ENCODE measurements at regions not wholly inside any gene's neighbourhood (a gene's known extent, or its start where the extent isn't known, plus 50 kb on each side); places are given as distances from the start of the nearest gene placed in this dataset.
"Not testable (repeated sequence)": the region's sequence is repeated elsewhere in the genome, so short reads cannot be mapped to it uniquely, and the experiment has no call there.

GRCh38 chr5:66443462-66444130, 152.6 kb upstream of the MAST4 start:
- intact Hi-C loops (cut with DNase I) = no loop called here
- ATAC-seq (no peak), DNase-seq (ENCODE audit: low spot score) (no peak)

DNA sequence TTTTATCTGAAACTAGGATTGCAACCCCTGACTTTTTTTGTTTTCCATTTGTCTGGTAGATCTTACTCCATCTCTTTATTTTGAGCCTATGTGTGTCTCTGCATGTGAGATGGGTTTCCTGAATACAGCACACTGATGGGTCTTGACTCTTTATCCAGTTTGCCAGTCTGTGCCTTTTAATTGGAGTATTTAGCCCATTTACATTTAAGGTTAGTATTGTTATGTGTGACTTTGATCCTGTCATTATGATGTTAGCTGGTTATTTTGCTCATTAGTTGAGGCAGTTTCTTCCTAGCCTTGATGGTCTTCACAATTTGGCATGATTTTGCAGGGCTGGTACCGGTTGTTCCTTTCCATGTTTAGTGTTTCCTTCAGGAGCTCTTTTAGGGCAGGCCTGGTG, 148.1 kb upstream of the MAST4 start:
- intact Hi-C loops (cut with DNase I); ATAC-seq; DNase-seq (ENCODE audit: low spot score): not testable (repeated sequence)

DNA sequence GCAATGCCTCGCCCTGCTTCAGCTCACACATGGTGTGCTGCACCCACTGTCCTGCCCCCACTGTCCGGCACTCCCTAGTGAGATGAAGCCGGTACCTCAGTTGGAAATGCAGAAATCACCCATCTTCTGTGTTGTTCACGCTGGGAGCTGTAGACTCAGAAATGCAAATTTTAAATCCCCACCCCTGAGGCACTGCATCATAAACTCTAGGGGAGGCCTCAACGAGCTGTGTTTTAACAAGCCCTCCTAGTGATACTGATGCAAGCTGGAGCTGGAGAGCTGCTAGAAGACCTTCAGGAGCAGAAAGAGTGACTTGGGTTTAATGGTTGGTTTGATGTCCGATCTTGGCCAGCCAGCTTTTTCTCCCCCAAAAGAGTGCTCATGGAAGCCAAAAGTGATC, 146.0 kb upstream of the MAST4 start:
- intact Hi-C loops (cut with DNase I) = no loop called here
- ATAC-seq (no peak), DNase-seq (ENCODE audit: low spot score) (no peak)

DNA sequence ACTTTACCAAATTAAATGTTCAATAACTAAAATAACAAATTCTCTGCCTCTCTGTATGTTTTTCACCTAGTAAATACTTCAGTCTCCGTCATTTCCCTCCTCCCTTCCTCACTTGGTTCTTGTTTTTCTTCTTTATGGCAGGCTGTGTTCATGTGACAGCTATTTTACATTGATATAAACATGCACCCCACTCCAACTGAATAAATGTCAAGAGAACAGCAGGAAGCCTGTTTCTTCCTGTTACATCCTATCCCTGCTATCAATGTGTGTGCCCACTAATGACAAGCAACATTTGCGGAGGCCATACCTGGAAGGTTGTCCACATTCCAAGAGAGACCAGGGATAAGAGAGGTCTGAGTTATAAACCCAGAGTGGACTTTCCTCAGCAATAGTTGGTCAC, 145.2 kb upstream of the MAST4 start:
- DNase-seq (ENCODE audit: low spot score) (no peak), ATAC-seq (no peak)
- intact Hi-C loops (cut with DNase I) = no loop called here

GRCh38 chr5:66452109-66452508, 144.1 kb upstream of the MAST4 start:
- no peak for DNase-seq (ENCODE audit: low spot score)
- no peak for ATAC-seq
- intact Hi-C loops (cut with DNase I) = no loop called here

DNA sequence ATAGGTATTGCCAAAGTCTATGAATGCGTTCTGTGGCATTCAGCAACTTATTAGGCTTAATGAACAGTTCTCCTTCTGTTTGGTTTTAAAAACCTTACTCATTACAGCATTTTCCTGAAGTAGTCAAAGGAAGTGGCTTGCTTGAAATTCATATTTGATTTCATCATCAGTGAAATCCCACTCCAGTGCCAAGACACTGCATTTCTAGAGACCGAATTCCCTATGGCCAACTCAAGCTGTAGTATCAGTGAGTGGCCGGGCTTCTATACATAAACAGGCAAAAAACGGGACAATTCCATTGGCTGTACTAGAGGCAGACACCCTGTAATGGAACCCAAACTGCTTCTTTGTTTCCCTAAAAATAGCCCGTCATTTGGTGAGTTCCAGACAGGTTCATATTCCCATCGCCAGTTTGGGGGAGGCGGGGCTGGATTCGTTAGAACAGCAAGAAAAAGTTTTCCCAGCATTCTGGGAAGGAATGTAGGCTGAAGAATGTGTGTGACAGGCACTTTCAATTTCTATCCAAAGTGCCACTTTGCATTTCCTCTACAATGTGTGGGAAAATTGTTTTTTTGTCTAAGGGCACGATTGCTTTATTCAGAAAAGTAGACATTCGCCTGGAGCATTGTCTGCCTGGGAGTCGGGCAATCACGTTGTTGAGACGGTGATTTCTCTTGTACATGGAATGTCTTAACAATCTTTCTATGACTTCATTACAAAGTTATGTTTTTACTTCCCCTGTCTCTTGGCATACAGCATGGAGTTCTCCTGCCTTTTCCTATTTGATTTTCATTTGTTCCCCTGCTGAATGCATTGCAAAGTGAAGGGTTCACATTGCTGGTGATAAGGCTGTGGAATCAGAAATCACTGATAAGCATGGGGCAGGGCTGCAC, 141.8 kb upstream of the MAST4 start:
- no peak for DNase-seq (ENCODE audit: low spot score)
- intact Hi-C loops (cut with DNase I) = no loop called here
- no peak for ATAC-seq

- intact Hi-C loops (cut with DNase I) = no loop called here
- no peak for ATAC-seq
- no peak for DNase-seq (ENCODE audit: low spot score)
Observed at GRCh38 chr5:66459728-66460127, 136.5 kb upstream of the MAST4 start.

DNA sequence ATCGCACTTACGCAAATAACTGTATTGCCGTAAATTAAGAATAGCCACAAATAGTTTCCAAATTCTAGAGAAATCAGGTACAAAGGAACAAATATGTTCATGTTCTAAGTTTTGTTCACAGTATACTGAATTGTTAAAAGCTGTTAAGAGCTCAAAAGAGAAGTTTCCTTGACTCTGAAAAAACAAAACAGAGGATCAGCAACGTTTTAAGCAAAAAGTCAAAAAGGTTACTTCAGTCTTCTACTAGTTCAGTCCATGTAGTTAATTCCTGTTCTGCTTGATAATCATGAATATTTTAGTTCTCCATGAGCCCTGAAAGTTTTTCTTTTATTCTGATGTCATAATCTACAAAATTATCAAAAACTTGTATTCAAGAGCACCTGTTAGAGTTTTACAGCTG, 128.6 kb upstream of the MAST4 start:
- intact Hi-C loops (cut with DNase I) = no loop called here
- DNase-seq (ENCODE audit: low spot score) = no peak
- no peak for ATAC-seq

DNA sequence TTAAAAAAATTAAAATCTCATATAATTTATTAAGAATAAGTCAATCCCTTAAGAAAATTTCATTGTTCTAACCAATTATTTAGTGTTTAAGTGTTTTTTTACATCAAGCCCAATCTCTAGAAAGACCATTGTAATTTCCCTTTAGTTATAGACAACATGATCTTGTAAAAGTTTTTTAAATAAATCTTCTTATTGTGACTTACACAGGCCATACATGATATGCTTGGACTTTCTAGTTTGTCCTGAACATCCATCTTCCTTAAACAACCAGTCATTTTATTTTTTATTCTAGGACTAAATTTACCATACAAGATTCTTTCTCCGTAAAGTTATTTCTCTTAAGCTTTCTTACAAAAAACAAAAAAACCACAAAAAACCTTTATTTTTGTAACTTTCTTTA, 126.5 kb upstream of the MAST4 start:
- intact Hi-C loops (cut with DNase I) = no loop called here
- ATAC-seq = no peak
- DNase-seq (ENCODE audit: low spot score) = no peak

GRCh38 chr5:66472010-66472409, 124.2 kb upstream of the MAST4 start:
- intact Hi-C loops (cut with DNase I) = no loop called here
- ATAC-seq = no peak
- DNase-seq (ENCODE audit: low spot score) = no peak

- intact Hi-C loops (cut with DNase I) = no loop called here
- ATAC-seq (no peak), DNase-seq (ENCODE audit: low spot score) (no peak)
Observed at GRCh38 chr5:66475731-66476130, 120.5 kb upstream of the MAST4 start.

DNA sequence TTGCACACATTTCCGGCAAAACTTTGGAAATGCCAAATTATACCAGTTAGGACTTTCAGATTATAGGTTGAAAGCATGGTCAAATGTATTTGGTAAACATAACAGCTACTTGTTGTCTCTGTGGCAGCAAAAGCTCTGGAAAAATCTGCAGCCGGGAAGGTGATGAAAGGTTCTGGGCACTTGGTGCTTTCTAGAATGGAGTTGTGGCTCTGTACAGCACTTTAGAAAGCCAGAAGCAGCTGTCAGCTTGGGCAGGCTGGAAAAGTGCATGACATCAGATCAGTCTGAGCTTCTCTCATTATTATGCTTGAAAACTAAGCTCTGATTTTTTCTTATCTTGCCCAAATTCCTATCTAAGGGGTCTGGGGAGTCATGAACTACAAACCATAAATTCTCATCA, 118.6 kb upstream of the MAST4 start:
- DNase-seq (ENCODE audit: low spot score) (no peak), ATAC-seq (no peak)
- intact Hi-C loops (cut with DNase I) = no loop called here

DNA sequence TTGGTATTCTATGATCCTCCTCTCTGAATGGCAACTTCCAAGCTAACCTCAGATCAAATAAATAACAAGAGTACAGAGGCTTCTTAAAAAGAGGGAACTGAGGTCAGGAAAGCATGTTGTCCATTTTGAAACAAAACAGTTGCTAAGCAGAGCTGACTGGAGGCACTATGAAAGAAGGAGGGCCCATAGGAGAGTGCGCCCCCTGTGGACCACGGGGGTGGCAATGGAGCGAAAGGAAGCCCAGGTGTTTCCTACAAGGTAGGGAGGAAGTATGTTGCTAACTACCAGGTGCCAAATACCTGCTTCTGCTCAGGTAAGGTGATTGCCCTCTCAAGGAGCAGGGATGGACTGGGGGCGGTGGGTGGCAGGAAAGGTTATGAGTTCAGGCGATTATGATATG, 101.8 kb upstream of the MAST4 start:
- no peak for DNase-seq (ENCODE audit: low spot score)
- no peak for ATAC-seq
- intact Hi-C loops (cut with DNase I) = no loop called here

GRCh38 chr5:66498791-66499207, 97.4 kb upstream of the MAST4 start:
- no peak for ATAC-seq
- DNase-seq (ENCODE audit: low spot score) = no peak

DNA sequence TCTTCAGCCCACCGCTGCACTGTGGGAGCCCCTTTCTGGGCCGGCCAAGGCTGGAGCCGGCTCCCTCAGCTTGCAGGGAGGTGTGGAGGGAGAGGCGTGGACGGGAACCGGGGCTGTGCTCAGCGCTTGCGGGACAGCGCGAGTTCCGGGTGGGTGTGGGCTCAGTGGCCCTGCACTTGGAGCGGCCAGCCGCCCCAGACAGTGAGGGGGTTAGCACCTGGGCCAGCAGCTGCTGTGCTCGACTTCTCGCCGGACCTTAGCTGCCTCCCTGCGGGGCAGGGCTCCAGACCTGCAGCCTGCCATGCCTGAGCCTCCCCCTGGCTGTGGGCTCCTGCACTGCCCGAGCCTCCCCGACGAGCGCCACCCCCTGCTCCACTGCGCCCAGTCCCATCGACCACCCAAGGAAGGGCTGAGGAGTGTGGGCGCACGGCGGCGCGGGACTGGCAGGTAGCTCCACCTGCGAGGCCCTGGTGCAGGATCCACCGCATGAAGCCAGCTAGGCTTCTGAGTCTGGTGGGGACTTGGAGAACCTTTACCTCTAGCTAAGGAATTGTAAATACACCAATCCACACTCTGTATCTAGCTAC, 92.9 kb upstream of the MAST4 start:
- no peak for ATAC-seq
- DNase-seq (ENCODE audit: low spot score) = no peak
- intact Hi-C loops (cut with DNase I) = no loop called here

More at GRCh38 chr5:66498791-66499207, 97.4 kb upstream of the MAST4 start:
- intact Hi-C loops (cut with DNase I) = no loop called here

- ATAC-seq (no peak), DNase-seq (ENCODE audit: low spot score) (no peak)
- intact Hi-C loops (cut with DNase I) = no loop called here
Observed at GRCh38 chr5:66507106-66507505, 89.1 kb upstream of the MAST4 start.

- intact Hi-C loops (cut with DNase I) = no loop called here
- ATAC-seq (no peak), DNase-seq (ENCODE audit: low spot score) (no peak)
Observed at GRCh38 chr5:66511491-66511890, 84.7 kb upstream of the MAST4 start.

DNA sequence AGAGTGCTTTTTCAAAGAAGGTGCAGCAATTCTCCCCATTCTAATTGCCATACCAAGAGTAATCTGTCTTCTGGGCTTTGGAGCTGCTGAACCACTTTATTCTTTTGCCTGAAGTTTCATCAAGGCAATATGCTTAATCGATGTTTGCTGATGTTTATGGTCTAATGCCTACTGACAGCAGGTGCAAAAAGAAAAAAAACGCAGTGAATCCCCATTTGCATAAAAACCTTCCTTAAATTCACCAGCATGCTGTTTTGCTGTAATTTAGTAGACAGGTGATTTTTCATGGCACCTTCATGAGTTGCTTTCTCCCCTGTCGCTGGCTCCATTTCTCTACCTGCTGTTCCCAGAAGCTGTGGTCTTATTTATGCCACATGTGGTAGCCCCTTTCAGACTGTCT, 83.1 kb upstream of the MAST4 start:
- intact Hi-C loops (cut with DNase I) = no loop called here
- ATAC-seq (no peak), DNase-seq (ENCODE audit: low spot score) (no peak)

DNA sequence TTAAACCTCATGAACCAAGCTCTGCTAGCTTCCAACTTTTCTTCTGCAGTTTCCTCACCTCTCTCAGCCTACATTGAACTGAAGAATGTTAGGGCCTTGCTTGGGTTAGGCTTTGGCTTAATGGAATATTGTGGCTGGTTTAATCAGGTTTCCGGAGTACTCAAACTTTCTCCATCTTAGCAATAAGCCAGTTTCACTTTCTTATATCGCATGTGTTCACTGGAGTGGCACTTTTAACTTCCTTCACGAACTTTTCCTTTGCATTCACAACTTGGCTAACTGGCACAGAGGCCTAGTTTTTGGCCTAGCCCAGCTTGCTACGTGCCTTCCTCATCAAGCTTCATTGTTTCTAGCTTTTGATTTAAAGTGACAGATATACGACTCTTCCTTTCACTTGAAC, 81.0 kb upstream of the MAST4 start:
- DNase-seq (ENCODE audit: low spot score) (no peak), ATAC-seq (no peak)
- intact Hi-C loops (cut with DNase I) = no loop called here

DNA sequence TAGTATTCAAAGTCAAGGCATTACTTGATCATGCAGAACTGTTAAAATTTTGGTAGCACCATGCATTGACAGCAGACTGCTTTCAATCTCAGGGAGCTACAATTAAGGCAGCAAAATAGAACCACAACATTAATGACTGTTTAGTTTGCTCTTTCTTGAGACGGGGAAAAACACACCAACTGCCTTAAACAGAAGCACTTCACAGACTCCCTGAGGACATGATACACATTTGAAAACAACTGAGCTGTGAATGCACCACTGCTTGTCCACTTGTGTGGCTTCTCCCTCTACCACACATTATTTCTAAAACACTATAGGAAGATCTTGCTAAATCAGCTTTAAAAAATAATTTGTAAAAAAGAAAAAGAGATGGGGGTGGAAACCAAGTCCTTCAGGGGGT, 79.6 kb upstream of the MAST4 start:
- ATAC-seq (no peak), DNase-seq (ENCODE audit: low spot score) (no peak)
- intact Hi-C loops (cut with DNase I) = no loop called here
